ENCODE measurements at regions not wholly inside any gene's neighbourhood (a gene's known extent, or its start where the extent isn't known, plus 50 kb on each side); places are given as distances from the start of the nearest gene placed in this dataset.

- TF ChIP-seq REST (IDR thresholded peaks at IDR 0.05) (no peak), RXRA (IDR thresholded peaks at IDR 0.05) (no peak), RAD21 (IDR thresholded peaks at IDR 0.05) (no peak), HNF4A (conservative IDR thresholded peaks at IDR 0.05) (no peak), NR2F2 (IDR thresholded peaks at IDR 0.05) (no peak), YY1 (IDR thresholded peaks at IDR 0.05) (no peak), GABPA (IDR thresholded peaks at IDR 0.05 in 1 of 2, conservative IDR thresholded peaks at IDR 0.05 in 1 of 2) (no peak)
- Histone ChIP-seq H3K9me3 (ENCODE audit: control insufficient read depth in 4 of 4, low read length in 3 of 4) (no peaks in the 10 kb centered on the region), H3K36me3 (ENCODE audit: control insufficient read depth in 4 of 4, insufficient read depth in 3 of 4, low read depth in 1 of 4, low read length in 3 of 4) (no peaks in the 10 kb centered on the region), H3K27me3 (ENCODE audit: control insufficient read depth in 4 of 4, insufficient read depth in 4 of 4, low read length in 3 of 4) (no peaks in the 10 kb centered on the region), H3K9ac (ENCODE audit: low read depth in 1 of 2, low read length in 2 of 2) (no peak overlapping the region), H3K27ac (ENCODE audit: low read depth in 1 of 2, low read length in 2 of 2) (no peak overlapping the region), H3K4me3 (ENCODE audit: low read depth in 1 of 3, low read length in 3 of 3) (no peak overlapping the region), H3K4me1 (ENCODE audit: control insufficient read depth in 4 of 4, insufficient read depth in 4 of 4, low read length in 3 of 4) (no peaks in the 10 kb centered on the region)
- WGBS, result 87% methylated on average over 2 of the region's 2 CpGs
- DNase-seq (ENCODE audit: low spot score), result no peak
Measured at GRCh38 chr3:174710612-174711011, 148.5 kb upstream of the NAALADL2 start.

- no peak overlapping the region for H3K9ac ChIP-seq (ENCODE audit: low read depth in 1 of 2, low read length in 2 of 2)
- DNase-seq (ENCODE audit: low spot score), result no peak
- H3K27me3 ChIP-seq (ENCODE audit: control insufficient read depth in 4 of 4, insufficient read depth in 4 of 4, low read length in 3 of 4), result no peaks in the 10 kb centered on the region
- H3K27ac ChIP-seq (ENCODE audit: low read depth in 1 of 2, low read length in 2 of 2), result no peak overlapping the region
- TF ChIP-seq HNF4G (IDR thresholded peaks at IDR 0.05), result no peak
- no peak for TF ChIP-seq GABPA (IDR thresholded peaks at IDR 0.05 in 1 of 2, conservative IDR thresholded peaks at IDR 0.05 in 1 of 2)
- no peaks in the 10 kb centered on the region for H3K4me1 ChIP-seq (ENCODE audit: control insufficient read depth in 4 of 4, insufficient read depth in 4 of 4, low read length in 3 of 4)
- no peaks in the 10 kb centered on the region for H3K9me3 ChIP-seq (ENCODE audit: control insufficient read depth in 4 of 4, low read length in 3 of 4)
- no peak overlapping the region for H3K4me3 ChIP-seq (ENCODE audit: low read depth in 1 of 3, low read length in 3 of 3)
- H3K36me3 ChIP-seq (ENCODE audit: control insufficient read depth in 4 of 4, insufficient read depth in 3 of 4, low read depth in 1 of 4, low read length in 3 of 4), result no peaks in the 10 kb centered on the region
Measured at GRCh38 chr3:174715386-174715785, 143.7 kb upstream of the NAALADL2 start.

GRCh38 chr3:174716956-174717505 lies 142.1 kb upstream of the NAALADL2 start:
- Histone ChIP-seq H3K27me3 (ENCODE audit: control insufficient read depth in 4 of 4, insufficient read depth in 4 of 4, low read length in 3 of 4) (no peaks in the 10 kb centered on the region), H3K9me3 (ENCODE audit: control insufficient read depth in 4 of 4, low read length in 3 of 4) (no peaks in the 10 kb centered on the region), H3K27ac (ENCODE audit: low read depth in 1 of 2, low read length in 2 of 2) (no peak overlapping the region), H3K36me3 (ENCODE audit: control insufficient read depth in 4 of 4, insufficient read depth in 3 of 4, low read depth in 1 of 4, low read length in 3 of 4) (no peaks in the 10 kb centered on the region), H3K4me3 (ENCODE audit: low read depth in 1 of 3, low read length in 3 of 3) (no peak overlapping the region), H3K9ac (ENCODE audit: low read depth in 1 of 2, low read length in 2 of 2) (no peak overlapping the region), H3K4me1 (ENCODE audit: control insufficient read depth in 4 of 4, insufficient read depth in 4 of 4, low read length in 3 of 4) (no peaks in the 10 kb centered on the region)
- no peak for DNase-seq (ENCODE audit: low spot score)
- 86% methylated on average over 2 of the region's 2 CpGs for WGBS
- TF ChIP-seq FOXA2 (IDR thresholded peaks at IDR 0.05), result no peak
- TF ChIP-seq TAF1 (conservative IDR thresholded peaks at IDR 0.05), result no peak
- no peak for TF ChIP-seq RXRA (IDR thresholded peaks at IDR 0.05)
- TF ChIP-seq FOXA1 (IDR thresholded peaks at IDR 0.05), result no peak
- no peak for TF ChIP-seq HNF4G (IDR thresholded peaks at IDR 0.05)
- no peak for TF ChIP-seq YY1 (IDR thresholded peaks at IDR 0.05)
- TF ChIP-seq MAX (IDR thresholded peaks at IDR 0.05), result no peak
- TF ChIP-seq RAD21 (IDR thresholded peaks at IDR 0.05), result no peak
- no peak for TF ChIP-seq HNF4A (conservative IDR thresholded peaks at IDR 0.05)
- no peak for TF ChIP-seq REST (IDR thresholded peaks at IDR 0.05)
- no peak for TF ChIP-seq SP1 (IDR thresholded peaks at IDR 0.05)
- no peak for TF ChIP-seq EGR1 (IDR thresholded peaks at IDR 0.05; ENCODE audit: low read depth in 2 of 2)
- no peak for TF ChIP-seq GABPA (IDR thresholded peaks at IDR 0.05 in 1 of 2, conservative IDR thresholded peaks at IDR 0.05 in 1 of 2)
